NOMO-1 treated with dmso at 0.1 percent for 144 hours (cell line): ENCODE measurements at regions not wholly inside any gene's neighbourhood (a gene's known extent, or its start where the extent isn't known, plus 50 kb on each side); places are given as distances from the start of the nearest gene placed in this dataset.
A peak's percentile ranks its signal among the peaks of the same experiment; 100 is the strongest.

Source experiments
- DNase-seq: peaks from one replicate; lab custom pipeline; 2025; ENCODE audit not compliant: unreplicated experiment; lab: John Stamatoyannopoulos, UW

- peak; percentile 70 for DNase-seq
These were observed 402.8 kb downstream of the TXNL1 start for GRCh38 chr18:56235481-56236013.

DNA sequence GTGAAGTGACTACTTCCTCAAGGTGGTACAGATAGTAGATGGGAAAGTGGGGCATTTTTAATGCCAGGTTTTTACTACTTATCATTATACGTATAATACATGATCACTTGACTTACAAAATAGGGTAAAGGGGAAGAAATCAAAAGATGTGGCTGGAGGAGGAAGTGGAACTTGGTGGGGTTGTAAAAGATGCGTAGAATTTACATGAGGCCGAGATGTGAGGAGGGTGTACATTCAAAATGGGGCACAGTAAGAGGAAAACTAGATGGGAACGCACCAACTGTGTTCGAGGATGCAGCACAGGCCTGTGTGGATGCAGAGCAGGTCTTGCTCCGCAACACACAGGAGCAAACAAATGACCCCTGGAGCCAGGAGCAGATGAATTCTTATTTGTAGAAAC, 403.3 kb downstream of the TXNL1 start:
- DNase-seq: peak; percentile 76

DNA sequence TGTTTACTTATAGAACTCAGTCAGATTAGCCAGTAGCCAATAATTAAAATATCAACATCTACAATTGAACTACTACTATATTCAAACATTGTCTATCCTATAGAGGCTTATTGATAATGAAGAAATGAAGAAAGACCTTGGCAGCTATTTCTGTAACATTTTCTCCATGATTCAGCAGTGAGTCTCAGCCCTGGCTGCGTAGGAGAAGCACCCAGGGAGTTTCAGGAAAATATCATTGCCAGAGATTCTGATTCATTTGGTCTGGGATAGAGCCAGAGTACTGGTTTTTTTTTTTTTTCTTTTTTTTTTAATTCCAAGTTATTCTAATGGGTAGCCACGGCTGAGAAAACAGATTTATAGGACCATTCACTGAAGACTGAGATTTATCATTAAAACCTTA, 404.8 kb downstream of the TXNL1 start:
- DNase-seq: no peak

DNA sequence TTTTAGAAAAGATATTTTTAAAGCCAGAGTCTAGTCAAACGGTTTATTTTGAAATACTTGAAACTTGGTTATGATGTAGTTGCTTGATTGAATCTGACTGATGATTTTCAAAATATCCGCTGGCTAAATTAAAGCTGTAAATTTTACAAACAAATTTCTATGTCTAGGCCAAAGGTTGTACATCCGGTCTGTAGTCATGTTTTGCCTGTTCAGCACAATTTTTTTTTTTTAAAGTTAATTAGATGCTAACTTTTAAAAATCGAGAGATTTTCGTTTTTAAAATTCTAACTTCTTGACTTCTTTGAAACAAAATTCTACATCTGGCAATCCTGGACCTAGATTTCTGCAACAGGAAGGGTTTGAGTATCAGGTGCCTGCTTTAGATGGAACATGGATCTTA, 412.4 kb downstream of the TXNL1 start:
- no peak for DNase-seq

GRCh38 chr18:56224669-56225561, 413.5 kb downstream of the TXNL1 start:
- no peak for DNase-seq

- no peak for DNase-seq
These were observed 417.0 kb downstream of the TXNL1 start for GRCh38 chr18:56221195-56222065.

DNA sequence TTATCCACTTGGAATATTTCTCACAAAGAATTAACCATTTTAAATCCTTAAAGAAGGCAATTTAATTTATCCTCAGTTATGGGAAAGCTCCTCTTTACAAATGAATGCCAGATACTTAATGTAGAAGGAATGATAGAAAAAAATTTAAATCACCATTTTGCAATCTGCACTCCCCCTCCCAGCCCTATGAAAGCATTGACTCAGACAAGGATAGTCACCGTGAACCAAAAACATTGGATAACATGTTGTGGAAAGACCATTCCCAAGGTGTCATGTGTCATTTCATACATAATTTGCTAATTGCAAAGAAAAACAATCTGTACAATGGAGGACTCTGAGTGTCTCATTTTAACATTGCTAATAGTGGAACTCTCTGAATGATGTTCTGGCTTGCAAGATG, 421.0 kb downstream of the TXNL1 start:
- no peak for DNase-seq

GRCh38 chr18:56214706-56215105, 423.7 kb downstream of the TXNL1 start:
- no peak for DNase-seq

GRCh38 chr18:56210520-56210919, 427.9 kb downstream of the TXNL1 start:
- DNase-seq: no peak

DNA sequence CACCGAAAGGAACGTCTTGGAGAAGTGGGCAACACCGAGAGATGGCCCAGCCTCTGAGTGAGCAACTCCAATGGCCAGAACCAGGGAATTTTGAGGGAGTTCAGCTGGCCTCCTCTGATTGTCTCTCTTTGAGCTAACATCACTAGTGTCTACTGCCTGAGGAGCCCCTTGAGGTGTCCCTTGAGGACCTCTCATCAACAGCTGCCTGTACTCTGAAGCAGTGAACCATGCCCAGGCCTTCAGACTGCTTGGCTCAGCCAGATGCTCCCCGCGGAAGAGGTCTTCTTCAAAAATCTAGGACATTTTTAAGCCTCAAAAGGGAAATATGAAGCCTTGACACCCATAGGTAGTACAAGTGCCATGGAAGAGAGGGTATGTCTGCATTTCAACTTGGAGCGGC, 430.4 kb downstream of the TXNL1 start:
- no peak for DNase-seq

GRCh38 chr18:56204052-56204451, 434.3 kb downstream of the TXNL1 start:
- no peak for DNase-seq

- no peak for DNase-seq
These were observed 435.7 kb downstream of the TXNL1 start for GRCh38 chr18:56202678-56203077.

GRCh38 chr18:56200381-56200911, 437.9 kb downstream of the TXNL1 start:
- DNase-seq: no peak

DNA sequence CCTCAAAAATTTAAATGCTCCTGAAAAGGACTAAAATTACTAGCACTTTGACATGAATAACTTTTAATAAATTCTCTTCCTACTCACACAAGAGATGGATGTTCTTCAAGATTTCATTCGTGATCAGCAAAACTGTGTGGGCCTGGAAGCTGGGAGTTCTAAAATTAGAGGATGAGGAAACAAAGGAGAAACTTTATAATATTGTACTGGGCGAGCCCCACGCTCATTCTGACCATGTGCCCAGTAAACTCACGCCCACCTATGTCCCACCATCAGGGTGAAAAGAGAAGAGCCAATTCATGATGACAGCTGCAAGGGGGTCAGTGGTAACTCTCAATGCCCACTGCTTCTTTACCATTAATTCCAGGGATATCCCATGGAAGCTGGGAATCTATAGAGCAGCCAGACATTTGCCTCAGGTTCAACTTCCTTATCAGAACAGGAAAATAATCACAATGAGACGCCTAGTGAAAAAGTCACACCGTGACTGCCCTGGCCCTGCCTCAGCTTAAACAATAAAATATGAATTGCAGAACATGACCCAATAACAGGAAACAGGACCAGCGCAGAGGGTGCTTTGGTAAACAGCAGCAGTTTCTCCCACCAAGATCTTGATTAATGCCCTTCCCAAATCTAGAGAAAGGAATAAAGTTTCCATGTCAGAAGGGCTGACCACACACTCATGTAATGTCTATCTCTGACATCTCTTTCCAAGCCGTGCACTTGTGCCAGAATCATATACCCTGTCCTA, 438.6 kb downstream of the TXNL1 start:
- DNase-seq: no peak

DNA sequence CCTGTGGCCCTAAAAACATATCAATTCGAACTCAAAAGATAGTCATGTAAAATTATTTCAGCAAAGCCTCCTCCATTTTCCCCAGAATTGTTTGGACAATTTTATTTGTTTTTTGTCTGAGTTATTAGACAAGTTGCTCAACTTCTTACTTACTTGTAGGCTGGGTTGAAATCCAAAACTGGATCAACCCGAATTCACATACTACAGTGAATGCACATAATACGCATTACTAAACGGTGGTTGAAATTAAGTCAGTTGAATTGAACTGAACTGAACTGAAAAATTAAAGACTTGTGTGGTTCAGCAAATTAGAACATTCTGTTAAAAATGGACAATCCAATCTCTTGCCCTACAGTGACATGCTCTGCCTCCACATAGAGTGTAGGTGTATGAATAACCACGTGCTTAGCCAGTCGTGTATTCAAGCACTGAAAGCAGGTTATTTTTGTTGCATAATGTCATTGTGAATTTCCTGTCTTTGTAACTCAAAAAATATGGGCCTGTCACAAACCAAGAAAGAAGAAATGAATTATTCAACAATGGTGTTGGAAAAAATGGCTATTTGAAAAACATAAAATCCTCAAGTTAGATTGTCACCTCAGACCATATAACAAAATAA, 441.0 kb downstream of the TXNL1 start:
- no peak for DNase-seq

DNA sequence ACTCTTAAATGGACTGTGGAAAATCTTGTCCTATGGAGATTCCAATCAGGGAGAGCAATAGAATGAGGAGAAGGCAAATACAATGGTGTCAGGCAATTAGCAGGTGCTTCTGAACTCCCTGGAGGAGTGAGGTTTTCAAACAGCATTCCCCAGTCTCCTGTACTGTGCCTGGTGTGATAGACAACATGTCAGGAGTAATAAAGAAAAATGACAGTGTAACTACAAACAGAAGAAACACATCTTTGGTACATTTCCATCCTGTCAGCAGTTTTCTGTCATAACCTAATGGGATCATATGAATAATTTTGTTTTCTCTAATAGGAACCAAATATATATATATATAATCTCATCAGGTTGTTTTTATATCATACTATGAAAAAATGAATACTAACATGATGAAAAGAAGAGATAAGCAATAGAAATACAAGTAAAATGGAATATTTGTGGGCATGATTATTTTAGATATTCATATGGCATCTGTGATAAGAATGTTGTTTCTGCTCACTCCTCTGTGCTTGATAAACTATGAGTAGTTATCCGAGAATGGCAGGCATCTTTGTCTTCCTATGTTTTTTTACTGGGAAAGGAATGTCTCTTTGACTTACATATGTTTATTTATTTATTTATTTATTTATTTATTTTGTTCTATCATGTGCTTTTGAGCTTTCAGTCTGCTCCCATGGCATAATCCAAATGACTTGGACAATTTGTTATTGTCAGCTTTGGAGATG, 441.7 kb downstream of the TXNL1 start:
- DNase-seq: no peak

GRCh38 chr18:56191334-56191733, 447.1 kb downstream of the TXNL1 start:
- DNase-seq: no peak

- no peak for DNase-seq
These were observed 448.8 kb downstream of the TXNL1 start for GRCh38 chr18:56189615-56190014.

GRCh38 chr18:56188529-56189275, 449.7 kb downstream of the TXNL1 start:
- DNase-seq: no peak
